Liver (tissue), 7 donors: ENCODE measurements at regions not wholly inside any gene's neighbourhood (a gene's known extent, or its start where the extent isn't known, plus 50 kb on each side); places are given as distances from the start of the nearest gene placed in this dataset.

Experiments
- DNase-seq: peaks from one replicate; pipeline ENCODE4 v3.0.0-alpha.2; 2017; ENCODE audit warnings: low spot score
- H3K27ac ChIP-seq, 2 donors: one replicate each; pipeline ENCODE4 v1.7.0; 2013; ENCODE audit warnings: inconsistent platforms in 2 of 2, low read length in 2 of 2, control low read depth in 1 of 2, low read depth in 1 of 2, mild to moderate bottlenecking in 1 of 2
- H3K27me3 ChIP-seq, 4 donors: one replicate each; pipeline versions ENCODE4 v1.6.1 to v1.7.0; 2013; ENCODE audit warnings: low read length in 3 of 4, inconsistent platforms in 1 of 4, mild to moderate bottlenecking in 1 of 4, moderate library complexity in 1 of 4; ENCODE audit not compliant: control insufficient read depth in 4 of 4, insufficient read depth in 4 of 4
- H3K36me3 ChIP-seq, 4 donors: one replicate each; pipeline versions ENCODE4 v1.6.1 to v1.7.0; 2013; ENCODE audit warnings: low read length in 3 of 4, mild to moderate bottlenecking in 3 of 4, low read depth in 1 of 4, moderate library complexity in 1 of 4; ENCODE audit not compliant: control insufficient read depth in 4 of 4, insufficient read depth in 3 of 4
- H3K4me1 ChIP-seq, 4 donors: one replicate each; pipeline versions ENCODE4 v1.6.1 to v1.7.0; 2013; ENCODE audit warnings: low read length in 3 of 4, mild to moderate bottlenecking in 3 of 4, moderate library complexity in 1 of 4; ENCODE audit not compliant: control insufficient read depth in 4 of 4, insufficient read depth in 4 of 4
- H3K4me3 ChIP-seq, 3 donors: one replicate each; pipeline versions ENCODE4 v1.6.1 to v1.7.0; 2013; ENCODE audit warnings: low read length in 3 of 3, control low read depth in 1 of 3, low read depth in 1 of 3, mild to moderate bottlenecking in 1 of 3
- H3K9ac ChIP-seq, 2 donors: one replicate each; pipeline ENCODE4 v1.7.0; 2013; ENCODE audit warnings: low read length in 2 of 2, mild to moderate bottlenecking in 2 of 2, moderate library complexity in 2 of 2, control low read depth in 1 of 2, low read depth in 1 of 2
- H3K9me3 ChIP-seq, 4 donors: one replicate each; pipeline versions ENCODE4 v1.6.1 to v1.7.0; 2013; ENCODE audit warnings: low read length in 3 of 4; ENCODE audit not compliant: control insufficient read depth in 4 of 4
- CTCF ChIP-seq: fragments of 150-350 bp; IDR thresholded peaks from 2 replicates; pipeline ENCODE4 v1.5.1; 2017; ENCODE audit warnings: improper control_type of control experiment, low read depth, low read length; ENCODE audit not compliant: missing input control
- EGR1 ChIP-seq, 2 donors: IDR thresholded peaks; 2 replicates each; pipeline ENCODE4 v1.6.1; 2016 to 2018; ENCODE audit warnings: antibody characterized with exemption in 2 of 2, low read depth in 2 of 2
- FOXA1 ChIP-seq: IDR thresholded peaks from 2 replicates; pipeline ENCODE4 v1.6.1; 2016; ENCODE audit warnings: antibody characterized with exemption
- GABPA ChIP-seq, 2 donors: IDR thresholded peaks in 1 of 2; conservative IDR thresholded peaks in 1 of 2; 2 replicates each; pipeline ENCODE4 v1.6.1; 2016; ENCODE audit warnings: antibody characterized with exemption in 2 of 2, mild to moderate bottlenecking in 1 of 2, moderate library complexity in 1 of 2
- HNF4A ChIP-seq, 2 donors: conservative IDR thresholded peaks; 2 replicates each; pipeline ENCODE4 v1.6.1; 2016; ENCODE audit warnings: antibody characterized with exemption in 2 of 2, mild to moderate bottlenecking in 2 of 2
- JUND ChIP-seq, 2 donors: IDR thresholded peaks; 2 replicates each; pipeline ENCODE4 v1.6.1; 2016; ENCODE audit warnings: antibody characterized with exemption in 2 of 2
- MAX ChIP-seq: IDR thresholded peaks from 2 replicates; pipeline ENCODE4 v1.6.1; 2016; ENCODE audit warnings: antibody characterized with exemption
- NR2F2 ChIP-seq: IDR thresholded peaks from 2 replicates; pipeline ENCODE4 v1.6.1; 2016; ENCODE audit warnings: antibody characterized with exemption
- RAD21 ChIP-seq, 2 donors: IDR thresholded peaks; 2 replicates each; pipeline ENCODE4 v1.6.1; 2016; ENCODE audit warnings: antibody characterized with exemption in 2 of 2, mild to moderate bottlenecking in 2 of 2
- RXRA ChIP-seq, 2 donors: IDR thresholded peaks; 2 replicates each; pipeline ENCODE4 v1.6.1; 2017 to 2018; ENCODE audit warnings: antibody characterized with exemption in 2 of 2, mild to moderate bottlenecking in 1 of 2
- SP1 ChIP-seq: IDR thresholded peaks from 2 replicates; pipeline ENCODE4 v1.6.1; 2018; ENCODE audit warnings: antibody characterized with exemption, mild to moderate bottlenecking
- TAF1 ChIP-seq: conservative IDR thresholded peaks from 2 replicates; pipeline ENCODE4 v1.6.1; 2016; ENCODE audit warnings: antibody characterized with exemption, mild to moderate bottlenecking
- YY1 ChIP-seq: IDR thresholded peaks from 2 replicates; pipeline ENCODE4 v1.6.1; 2016; ENCODE audit warnings: antibody characterized with exemption, mild to moderate bottlenecking
- TF ChIP-seq, protein P1 (sequence below): IDR thresholded peaks from 2 replicates; pipeline ENCODE4 v1.6.1; 2016; ENCODE audit warnings: antibody characterized with exemption
- TF ChIP-seq, protein P2 (sequence below): IDR thresholded peaks from 2 replicates; pipeline ENCODE4 v1.6.1; 2016; ENCODE audit warnings: antibody characterized with exemption, mild to moderate bottlenecking
- donor health status: healthy.
- donor health status: healthy.
- donor health status: healthy.
- donor health status: healthy.

DNA sequence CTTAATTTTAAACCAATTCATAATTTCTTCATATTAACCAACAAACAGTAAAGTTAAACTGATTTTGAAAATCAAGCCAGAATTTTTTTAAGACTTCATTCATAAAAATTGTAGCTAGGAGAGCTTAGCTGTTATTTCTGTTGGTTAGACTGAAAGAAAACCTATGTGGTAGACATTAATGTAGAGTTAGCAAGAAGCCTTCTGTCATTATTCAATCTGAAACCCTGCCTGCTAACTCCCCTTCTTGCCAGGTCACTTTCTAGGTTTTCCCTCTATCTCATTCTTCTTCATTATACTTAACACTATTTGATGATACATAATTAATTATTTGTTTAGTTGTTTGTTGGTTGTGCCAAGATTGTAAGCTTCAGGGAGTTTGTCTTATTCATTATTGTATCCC is 304.3 kb upstream of the MEF2C start:
- Histone ChIP-seq H3K27me3 (no peaks in the 10 kb centered on the region), H3K9ac (no peak overlapping the region), H3K9me3 (no peaks in the 10 kb centered on the region), H3K4me3 (no peak overlapping the region), H3K4me1 (peaks cover 0 to 2% (median 0%) of the 10 kb centered on the region in 4 donors), H3K27ac (no peak overlapping the region), H3K36me3 (no peaks in the 10 kb centered on the region)
- no peak for DNase-seq
- no peak for TF ChIP-seq GABPA (IDR thresholded peaks at IDR 0.05 in 1 of 2, conservative IDR thresholded peaks at IDR 0.05 in 1 of 2)
- no peak for TF ChIP-seq MAX
- no peak for TF ChIP-seq RXRA (IDR thresholded peaks at IDR 0.05)
- no peak for TF ChIP-seq YY1
- TF ChIP-seq CTCF: no peak

GRCh38 chr5:89181546-89181945 is 298.6 kb upstream of the MEF2C start:
- DNase-seq: no peak
- Histone ChIP-seq H3K9me3 (no peaks in the 10 kb centered on the region), H3K27me3 (no peaks in the 10 kb centered on the region), H3K4me3 (no peak overlapping the region), H3K27ac (no peak overlapping the region), H3K36me3 (no peaks in the 10 kb centered on the region), H3K4me1 (no peaks in the 10 kb centered on the region), H3K9ac (no peak overlapping the region)
- no peak for TF ChIP-seq RAD21 (IDR thresholded peaks at IDR 0.05)
- TF ChIP-seq RXRA (IDR thresholded peaks at IDR 0.05): no peak
- TF ChIP-seq, protein P1, sequence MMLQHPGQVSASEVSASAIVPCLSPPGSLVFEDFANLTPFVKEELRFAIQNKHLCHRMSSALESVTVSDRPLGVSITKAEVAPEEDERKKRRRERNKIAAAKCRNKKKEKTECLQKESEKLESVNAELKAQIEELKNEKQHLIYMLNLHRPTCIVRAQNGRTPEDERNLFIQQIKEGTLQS: no peak
- no peak for TF ChIP-seq CTCF
- TF ChIP-seq YY1: no peak
- no peak for TF ChIP-seq MAX
- TF ChIP-seq, protein P2, sequence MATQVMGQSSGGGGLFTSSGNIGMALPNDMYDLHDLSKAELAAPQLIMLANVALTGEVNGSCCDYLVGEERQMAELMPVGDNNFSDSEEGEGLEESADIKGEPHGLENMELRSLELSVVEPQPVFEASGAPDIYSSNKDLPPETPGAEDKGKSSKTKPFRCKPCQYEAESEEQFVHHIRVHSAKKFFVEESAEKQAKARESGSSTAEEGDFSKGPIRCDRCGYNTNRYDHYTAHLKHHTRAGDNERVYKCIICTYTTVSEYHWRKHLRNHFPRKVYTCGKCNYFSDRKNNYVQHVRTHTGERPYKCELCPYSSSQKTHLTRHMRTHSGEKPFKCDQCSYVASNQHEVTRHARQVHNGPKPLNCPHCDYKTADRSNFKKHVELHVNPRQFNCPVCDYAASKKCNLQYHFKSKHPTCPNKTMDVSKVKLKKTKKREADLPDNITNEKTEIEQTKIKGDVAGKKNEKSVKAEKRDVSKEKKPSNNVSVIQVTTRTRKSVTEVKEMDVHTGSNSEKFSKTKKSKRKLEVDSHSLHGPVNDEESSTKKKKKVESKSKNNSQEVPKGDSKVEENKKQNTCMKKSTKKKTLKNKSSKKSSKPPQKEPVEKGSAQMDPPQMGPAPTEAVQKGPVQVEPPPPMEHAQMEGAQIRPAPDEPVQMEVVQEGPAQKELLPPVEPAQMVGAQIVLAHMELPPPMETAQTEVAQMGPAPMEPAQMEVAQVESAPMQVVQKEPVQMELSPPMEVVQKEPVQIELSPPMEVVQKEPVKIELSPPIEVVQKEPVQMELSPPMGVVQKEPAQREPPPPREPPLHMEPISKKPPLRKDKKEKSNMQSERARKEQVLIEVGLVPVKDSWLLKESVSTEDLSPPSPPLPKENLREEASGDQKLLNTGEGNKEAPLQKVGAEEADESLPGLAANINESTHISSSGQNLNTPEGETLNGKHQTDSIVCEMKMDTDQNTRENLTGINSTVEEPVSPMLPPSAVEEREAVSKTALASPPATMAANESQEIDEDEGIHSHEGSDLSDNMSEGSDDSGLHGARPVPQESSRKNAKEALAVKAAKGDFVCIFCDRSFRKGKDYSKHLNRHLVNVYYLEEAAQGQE: no peak
- TF ChIP-seq HNF4A (conservative IDR thresholded peaks at IDR 0.05): no peak
- TF ChIP-seq TAF1: no peak
- TF ChIP-seq NR2F2: no peak
- no peak for TF ChIP-seq JUND (IDR thresholded peaks at IDR 0.05)
- TF ChIP-seq SP1: no peak
- TF ChIP-seq FOXA1: no peak
- TF ChIP-seq EGR1 (IDR thresholded peaks at IDR 0.05; ENCODE audit: low read depth in 2 of 2): no peak
